Suprapubic skin (tissue), 4 donors: ENCODE measurements at regions not wholly inside any gene's neighbourhood (a gene's known extent, or its start where the extent isn't known, plus 50 kb on each side); places are given as distances from the start of the nearest gene placed in this dataset.

Experiments
- DNase-seq, 2 donors: peaks; one replicate each; pipeline ENCODE4 v3.0.0-alpha.2; 2019; ENCODE audit warnings: low spot score in 2 of 2
- H3K27ac ChIP-seq: fragments of 200-600 bp; sonication (generic); one replicate; pipeline ENCODE4 v1.5.1; 2019
- H3K27me3 ChIP-seq: fragments of 200-600 bp; sonication (generic); one replicate; pipeline ENCODE4 v1.5.1; 2019
- H3K36me3 ChIP-seq: fragments of 200-600 bp; sonication (generic); one replicate; pipeline ENCODE4 v1.5.1; 2019
- H3K4me1 ChIP-seq: fragments of 200-600 bp; sonication (generic); one replicate; pipeline ENCODE4 v1.5.1; 2019
- H3K4me3 ChIP-seq: fragments of 200-600 bp; sonication (generic); one replicate; pipeline ENCODE4 v1.5.1; 2019; ENCODE audit warnings: mild to moderate bottlenecking
- H3K9me3 ChIP-seq: fragments of 200-600 bp; sonication (generic); one replicate; pipeline ENCODE4 v1.5.1; 2019
- EP300 ChIP-seq: sonication (generic); formaldehyde crosslinking; IDR thresholded peaks from one replicate; pipeline ENCODE4 v1.6.1; 2017; ENCODE audit warnings: antibody characterized with exemption
- POLR2A ChIP-seq, 2 donors: fragments of 450-650 bp; IDR thresholded peaks; one replicate each; pipeline ENCODE4 v1.6.1; 2017; ENCODE audit warnings: antibody characterized with exemption in 2 of 2, mild to moderate bottlenecking in 2 of 2, moderate library complexity in 2 of 2
- POLR2AphosphoS5 ChIP-seq, 3 donors: sonication (generic); formaldehyde crosslinking; IDR thresholded peaks; one replicate each; pipeline ENCODE4 v1.6.1; 2017; ENCODE audit warnings: antibody characterized with exemption in 3 of 3
- WGBS: methylation state at CpG from one replicate; pipeline ENCODE4 v1.1.5; 2018; 5-methylcytosine and 5-hydroxymethylcytosine counted together
- TF ChIP-seq, protein P1 (sequence below), 2 donors: fragments of 200-600 bp in 1 of 2; fragments of 450-650 bp in 1 of 2; sonication (generic) in 1 of 2; IDR thresholded peaks; one replicate each; pipeline ENCODE4 v1.5.1; 2016 to 2019; ENCODE audit warnings: antibody characterized with exemption in 2 of 2, mild to moderate bottlenecking in 1 of 2, moderate library complexity in 1 of 2

DNA sequence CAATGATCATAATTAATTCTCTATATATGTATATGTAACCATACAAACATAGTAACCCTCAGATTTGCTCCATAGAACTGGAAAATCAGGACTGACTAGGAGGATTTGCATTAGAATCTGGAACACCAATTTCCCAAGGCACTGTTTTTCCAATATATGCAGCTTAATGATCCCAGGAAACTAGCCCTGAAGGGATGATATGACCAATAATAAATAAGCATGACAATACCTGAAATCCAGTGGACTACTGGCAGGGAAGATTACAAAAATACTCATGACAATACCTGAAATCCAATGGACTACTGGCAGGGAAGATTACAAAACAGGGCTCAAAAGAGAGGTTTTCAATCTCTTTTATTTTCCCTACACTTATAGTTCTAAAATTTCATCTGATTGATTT lies 98.4 kb downstream of the PCDH7 start:
- Histone ChIP-seq H3K4me3 (no peak overlapping the region), H3K36me3 (no peaks in the 10 kb centered on the region), H3K9me3 (no peaks in the 10 kb centered on the region), H3K27me3 (no peaks in the 10 kb centered on the region), H3K27ac (no peak overlapping the region), H3K4me1 (no peaks in the 10 kb centered on the region)
- TF ChIP-seq, protein P1, sequence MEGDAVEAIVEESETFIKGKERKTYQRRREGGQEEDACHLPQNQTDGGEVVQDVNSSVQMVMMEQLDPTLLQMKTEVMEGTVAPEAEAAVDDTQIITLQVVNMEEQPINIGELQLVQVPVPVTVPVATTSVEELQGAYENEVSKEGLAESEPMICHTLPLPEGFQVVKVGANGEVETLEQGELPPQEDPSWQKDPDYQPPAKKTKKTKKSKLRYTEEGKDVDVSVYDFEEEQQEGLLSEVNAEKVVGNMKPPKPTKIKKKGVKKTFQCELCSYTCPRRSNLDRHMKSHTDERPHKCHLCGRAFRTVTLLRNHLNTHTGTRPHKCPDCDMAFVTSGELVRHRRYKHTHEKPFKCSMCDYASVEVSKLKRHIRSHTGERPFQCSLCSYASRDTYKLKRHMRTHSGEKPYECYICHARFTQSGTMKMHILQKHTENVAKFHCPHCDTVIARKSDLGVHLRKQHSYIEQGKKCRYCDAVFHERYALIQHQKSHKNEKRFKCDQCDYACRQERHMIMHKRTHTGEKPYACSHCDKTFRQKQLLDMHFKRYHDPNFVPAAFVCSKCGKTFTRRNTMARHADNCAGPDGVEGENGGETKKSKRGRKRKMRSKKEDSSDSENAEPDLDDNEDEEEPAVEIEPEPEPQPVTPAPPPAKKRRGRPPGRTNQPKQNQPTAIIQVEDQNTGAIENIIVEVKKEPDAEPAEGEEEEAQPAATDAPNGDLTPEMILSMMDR (IDR thresholded peaks at IDR 0.05): no peak
- no peak for TF ChIP-seq POLR2AphosphoS5 (IDR thresholded peaks at IDR 0.05)
- no peak for TF ChIP-seq EP300
- TF ChIP-seq POLR2A (IDR thresholded peaks at IDR 0.05): no peak
- DNase-seq: no peak

DNA sequence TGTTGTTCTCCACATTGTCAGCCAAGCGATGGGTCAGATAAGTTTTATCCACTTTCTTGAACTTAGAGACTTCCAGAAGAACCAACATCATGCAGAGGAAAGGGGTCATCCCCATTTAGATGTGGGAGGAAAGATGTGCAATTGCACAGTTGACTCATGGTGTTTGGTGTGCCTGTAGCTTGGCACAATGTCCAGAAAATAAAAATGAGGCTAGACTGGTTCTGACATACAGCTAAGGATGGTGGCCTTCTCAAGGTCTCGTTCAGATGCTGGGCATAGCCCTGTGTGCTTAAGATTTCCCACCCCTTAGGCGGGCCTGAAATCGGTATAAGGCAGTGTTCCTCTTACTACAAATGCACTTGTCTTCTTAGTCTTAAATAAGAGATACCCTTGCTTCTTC lies 101.1 kb downstream of the PCDH7 start:
- H3K4me3 ChIP-seq: no peak overlapping the region
- WGBS: 79% methylated on average over 4 of the region's 4 CpGs
- TF ChIP-seq, protein P1 (IDR thresholded peaks at IDR 0.05): no peak
- TF ChIP-seq EP300 (no peak), POLR2AphosphoS5 (IDR thresholded peaks at IDR 0.05) (no peak), POLR2A (IDR thresholded peaks at IDR 0.05) (no peak)
- no peaks in the 10 kb centered on the region for H3K36me3 ChIP-seq
- no peaks in the 10 kb centered on the region for H3K4me1 ChIP-seq
- no peak overlapping the region for H3K27ac ChIP-seq
- H3K9me3 ChIP-seq: no peaks in the 10 kb centered on the region
- no peaks in the 10 kb centered on the region for H3K27me3 ChIP-seq
- no peak for DNase-seq

DNA sequence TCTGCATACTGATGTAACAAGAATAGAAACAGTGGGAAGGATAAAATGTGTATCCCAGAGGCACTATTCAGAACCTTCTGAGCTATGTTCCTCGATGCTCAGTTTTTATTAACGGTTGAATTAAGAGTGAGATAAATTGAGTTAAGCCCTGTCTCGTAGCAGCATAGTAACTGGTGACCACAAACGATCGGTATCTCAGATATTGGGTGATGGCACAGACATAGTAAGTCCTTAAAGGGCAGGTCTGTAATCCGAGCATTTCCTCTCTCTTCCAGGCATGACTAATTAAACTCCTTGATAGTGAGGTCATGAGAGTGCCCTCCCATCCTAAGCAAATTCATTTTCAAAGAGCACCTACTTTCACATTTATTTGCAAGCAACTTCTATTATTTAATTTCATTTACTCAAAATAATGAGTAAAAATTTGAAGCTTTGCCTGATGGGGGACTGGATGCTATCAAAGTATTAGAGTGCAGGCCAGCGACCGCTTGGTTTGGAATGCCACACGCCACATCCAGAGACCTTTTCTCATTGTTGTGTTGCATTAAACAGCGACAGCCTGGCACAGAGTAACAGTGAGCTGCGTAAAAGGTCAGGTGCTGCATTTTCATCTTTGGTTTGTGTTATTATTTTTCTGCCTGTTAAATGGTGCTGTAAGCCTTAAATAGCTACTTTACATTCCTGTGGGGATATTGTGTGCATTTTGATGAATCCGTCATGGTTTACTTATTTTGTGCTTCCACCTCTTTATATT lies 101.9 kb downstream of the PCDH7 start:
- Histone ChIP-seq H3K27me3 (no peaks in the 10 kb centered on the region), H3K27ac (no peak overlapping the region), H3K4me1 (no peaks in the 10 kb centered on the region), H3K9me3 (no peaks in the 10 kb centered on the region), H3K4me3 (no peak overlapping the region), H3K36me3 (no peaks in the 10 kb centered on the region)
- TF ChIP-seq EP300: no peak
- WGBS: 83% methylated on average over 12 of the region's 12 CpGs
- DNase-seq: no peak

DNA sequence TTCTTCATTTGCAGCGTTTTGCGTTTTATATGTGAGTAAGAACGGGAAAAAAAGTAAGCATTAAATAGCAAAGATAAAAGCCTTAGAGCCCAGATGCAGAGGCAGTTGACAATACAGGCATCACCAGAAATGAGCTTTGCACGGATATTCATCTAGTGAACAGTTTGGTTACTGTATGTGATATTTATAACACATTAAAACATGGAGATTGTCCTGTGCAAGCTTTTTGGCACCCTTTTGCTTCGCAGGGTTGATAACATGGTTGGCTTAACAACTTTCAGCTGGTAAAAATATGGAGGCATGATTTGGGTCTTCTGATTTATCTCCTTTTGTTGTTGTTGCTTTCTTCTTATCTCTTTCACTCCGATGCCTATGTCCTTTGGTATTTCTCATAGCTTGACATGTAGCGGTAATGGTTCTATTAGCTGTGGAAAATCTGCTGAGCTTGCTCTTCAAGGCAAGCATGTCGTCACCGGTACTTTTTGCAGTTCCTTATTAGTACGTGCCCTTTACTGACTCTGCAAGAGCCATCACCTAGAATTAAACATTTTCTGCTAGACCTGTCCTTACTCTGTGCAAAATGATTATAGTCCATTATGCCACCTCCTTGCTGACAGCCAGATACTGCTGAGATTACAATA lies 102.9 kb downstream of the PCDH7 start:
- H3K9me3 ChIP-seq: no peaks in the 10 kb centered on the region
- TF ChIP-seq EP300 (no peak), POLR2AphosphoS5 (IDR thresholded peaks at IDR 0.05) (no peak), POLR2A (IDR thresholded peaks at IDR 0.05) (no peak)
- no peaks in the 10 kb centered on the region for H3K36me3 ChIP-seq
- no peaks in the 10 kb centered on the region for H3K27me3 ChIP-seq
- DNase-seq: no peak
- H3K4me1 ChIP-seq: no peaks in the 10 kb centered on the region
- no peak overlapping the region for H3K27ac ChIP-seq
- no peak overlapping the region for H3K4me3 ChIP-seq
- 80% methylated on average over 10 of the region's 10 CpGs for WGBS

DNA sequence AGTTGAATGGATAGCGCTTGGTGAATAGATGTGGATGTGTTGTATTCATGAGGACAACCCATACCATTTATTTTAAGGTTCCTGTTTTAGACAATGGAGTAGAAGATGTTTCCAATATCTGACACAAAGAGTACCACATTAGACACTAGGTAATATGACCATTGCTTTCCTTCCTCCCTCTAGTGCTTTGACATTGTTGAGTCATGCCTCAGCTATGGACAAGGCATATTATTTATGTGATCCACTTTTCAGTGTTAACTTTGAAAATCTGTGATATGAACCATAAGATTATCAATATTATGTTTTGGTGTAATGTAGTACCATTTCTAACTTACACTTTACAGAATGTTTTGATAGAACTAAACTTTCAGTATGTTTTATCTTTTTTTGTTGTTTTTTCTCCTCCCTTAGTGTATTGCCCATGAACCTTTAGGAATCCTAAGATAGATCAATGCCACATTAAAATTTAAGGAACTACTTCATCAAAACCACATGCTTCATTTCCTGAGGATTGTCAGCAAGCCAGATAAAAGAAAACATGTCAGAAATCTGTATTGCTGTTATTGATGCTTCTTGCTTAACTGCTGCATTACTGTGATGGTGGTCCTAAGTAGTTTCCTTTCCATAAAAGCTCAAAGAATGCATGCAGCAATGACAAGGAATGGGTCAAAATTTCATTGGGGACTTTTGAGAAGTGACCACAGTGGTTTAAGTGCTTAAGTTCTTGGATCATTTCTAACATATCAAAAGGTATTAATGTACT lies 105.0 kb downstream of the PCDH7 start:
- Histone ChIP-seq H3K27me3 (no peaks in the 10 kb centered on the region), H3K27ac (no peak overlapping the region), H3K4me3 (no peak overlapping the region), H3K9me3 (no peaks in the 10 kb centered on the region), H3K36me3 (no peaks in the 10 kb centered on the region), H3K4me1 (no peaks in the 10 kb centered on the region)
- DNase-seq: no peak
- TF ChIP-seq POLR2A (IDR thresholded peaks at IDR 0.05): no peak
- no peak for TF ChIP-seq POLR2AphosphoS5 (IDR thresholded peaks at IDR 0.05)
- TF ChIP-seq, protein P1 (IDR thresholded peaks at IDR 0.05): no peak
- no peak for TF ChIP-seq EP300
- 90% methylated on average over 1 of the region's 1 CpG for WGBS
